ENCODE measurements at regions not wholly inside any gene's neighbourhood (a gene's known extent, or its start where the extent isn't known, plus 50 kb on each side); places are given as distances from the start of the nearest gene placed in this dataset.

- 69% methylated on average over 3 of the region's 3 CpGs for WGBS
- no peak for DNase-seq (ENCODE audit: extremely low spot score)
These were observed 101.5 kb upstream of the PTCHD4 start for GRCh38 chr6:48212501-48212900.

GRCh38 chr6:48206091-48206490, 95.1 kb upstream of the PTCHD4 start:
- intact Hi-C loops (cut with DNase I): no loop called here
- 86% methylated on average over 1 of the region's 1 CpG for WGBS

More at GRCh38 chr6:48212501-48212900, 101.5 kb upstream of the PTCHD4 start:
- Histone ChIP-seq H3K36me3 (no peaks in the 10 kb centered on the region), H3K4me3 (no peak overlapping the region), H3K27ac (replicated peaks in 1 of 4) (no peak overlapping the region), H3K4me1 (no peaks in the 10 kb centered on the region), H3K27me3 (no peaks in the 10 kb centered on the region), H3K9me3 (no peaks in the 10 kb centered on the region)
- no peak for TF ChIP-seq POLR2A (IDR thresholded peaks at IDR 0.05; ENCODE audit: low read depth)
- TF ChIP-seq POLR2AphosphoS5 (IDR thresholded peaks at IDR 0.05): no peak
- no peak for TF ChIP-seq EP300 (IDR thresholded peaks at IDR 0.05)
- TF ChIP-seq CTCF (IDR thresholded peaks at IDR 0.05): no peak
- intact Hi-C loops (cut with DNase I): no loop called here

GRCh38 chr6:48200869-48201390, 89.9 kb upstream of the PTCHD4 start:
- H3K9me3 ChIP-seq: no peaks in the 10 kb centered on the region

More at GRCh38 chr6:48206091-48206490, 95.1 kb upstream of the PTCHD4 start:
- TF ChIP-seq POLR2AphosphoS5 (IDR thresholded peaks at IDR 0.05): no peak
- TF ChIP-seq CTCF (IDR thresholded peaks at IDR 0.05): no peak
- TF ChIP-seq POLR2A (IDR thresholded peaks at IDR 0.05; ENCODE audit: low read depth): no peak
- TF ChIP-seq EP300 (IDR thresholded peaks at IDR 0.05): no peak
- Histone ChIP-seq H3K27ac (replicated peaks in 1 of 4) (no peak overlapping the region), H3K9me3 (no peaks in the 10 kb centered on the region), H3K36me3 (no peaks in the 10 kb centered on the region), H3K4me1 (no peaks in the 10 kb centered on the region), H3K4me3 (no peak overlapping the region), H3K27me3 (no peaks in the 10 kb centered on the region)
- no peak for DNase-seq (ENCODE audit: extremely low spot score)

GRCh38 chr6:48199499-48199898, 88.5 kb upstream of the PTCHD4 start:
- intact Hi-C loops (cut with DNase I): no loop called here
- Histone ChIP-seq H3K27me3 (no peaks in the 10 kb centered on the region), H3K9me3 (no peaks in the 10 kb centered on the region), H3K36me3 (no peaks in the 10 kb centered on the region), H3K27ac (replicated peaks in 1 of 4) (no peak overlapping the region), H3K4me3 (no peak overlapping the region), H3K4me1 (no peaks in the 10 kb centered on the region)
- no peak for DNase-seq (ENCODE audit: extremely low spot score)
- WGBS: 88% methylated on average over 2 of the region's 2 CpGs
- TF ChIP-seq POLR2AphosphoS5 (IDR thresholded peaks at IDR 0.05) (no peak), POLR2A (IDR thresholded peaks at IDR 0.05; ENCODE audit: low read depth) (no peak), EP300 (IDR thresholded peaks at IDR 0.05) (no peak), CTCF (IDR thresholded peaks at IDR 0.05) (no peak)

More at GRCh38 chr6:48200869-48201390, 89.9 kb upstream of the PTCHD4 start:
- intact Hi-C loops (cut with DNase I): no loop called here
- no peaks in the 10 kb centered on the region for H3K36me3 ChIP-seq
- WGBS: 86% methylated on average over 3 of the region's 3 CpGs
- DNase-seq (ENCODE audit: extremely low spot score): no peak
- no peak overlapping the region for H3K4me3 ChIP-seq
- H3K4me1 ChIP-seq: no peaks in the 10 kb centered on the region
- H3K27ac ChIP-seq (replicated peaks in 1 of 4): no peak overlapping the region
- H3K27me3 ChIP-seq: no peaks in the 10 kb centered on the region
- TF ChIP-seq POLR2A (IDR thresholded peaks at IDR 0.05; ENCODE audit: low read depth) (no peak), CTCF (IDR thresholded peaks at IDR 0.05) (no peak), POLR2AphosphoS5 (IDR thresholded peaks at IDR 0.05) (no peak), EP300 (IDR thresholded peaks at IDR 0.05) (no peak)

GRCh38 chr6:48197941-48198340, 86.9 kb upstream of the PTCHD4 start:
- Histone ChIP-seq H3K4me3 (no peak overlapping the region), H3K36me3 (no peaks in the 10 kb centered on the region), H3K27ac (replicated peaks in 1 of 4) (no peak overlapping the region), H3K27me3 (no peaks in the 10 kb centered on the region), H3K4me1 (no peaks in the 10 kb centered on the region), H3K9me3 (no peaks in the 10 kb centered on the region)
- 80% methylated on average over 2 of the region's 2 CpGs for whole genome bisulfite sequencing
- intact Hi-C loops (cut with DNase I): no loop called here
- no peak for DNase-seq (ENCODE audit: extremely low spot score)
- no peak for TF ChIP-seq POLR2AphosphoS5 (IDR thresholded peaks at IDR 0.05)
- TF ChIP-seq CTCF (IDR thresholded peaks at IDR 0.05): no peak
- TF ChIP-seq EP300 (IDR thresholded peaks at IDR 0.05): no peak
- no peak for TF ChIP-seq POLR2A (IDR thresholded peaks at IDR 0.05; ENCODE audit: low read depth)

Data from esophagus muscularis mucosa (tissue), 4 donors.